ENCODE measurements at regions not wholly inside any gene's neighbourhood (a gene's known extent, or its start where the extent isn't known, plus 50 kb on each side); places are given as distances from the start of the nearest gene placed in this dataset.

GRCh38 chr7:42736931-42737330, 174.9 kb downstream of the C7orf25 start:
- H4K20me1 ChIP-seq (replicated peaks in 1 of 2; ENCODE audit: control insufficient read depth in 1 of 2, insufficient read depth in 2 of 2, low read length in 2 of 2), result no peaks in the 10 kb centered on the region
- no peak overlapping the region for H3K9ac ChIP-seq (replicated peaks in 1 of 4; ENCODE audit: extremely low read depth in 1 of 4, low read depth in 3 of 4, low read length in 3 of 4)
- no peak overlapping the region for H2BK5ac ChIP-seq (ENCODE audit: low read depth, low read length)
- no peak overlapping the region for H2BK20ac ChIP-seq (ENCODE audit: low read length)
- no peak overlapping the region for H3K14ac ChIP-seq (ENCODE audit: insufficient read length)
- no peak overlapping the region for H2AFZ ChIP-seq (ENCODE audit: low read length)
- H3K23me2 ChIP-seq (ENCODE audit: low read depth, low read length), result no peaks in the 10 kb centered on the region
- no peaks in the 10 kb centered on the region for H3K79me2 ChIP-seq (ENCODE audit: control insufficient read depth in 1 of 2, insufficient read depth in 2 of 2, low read length in 2 of 2)
- WGBS, 2 experiments (ENCODE audit: extremely low coverage in 1 of 2, insufficient coverage in 1 of 2, insufficient read length in 1 of 2, insufficient replicate concordance in 2 of 2, low coverage in 1 of 2, low lambda C conversion rate in 2 of 2, missing lambda C conversion rate in 1 of 2), result 79% methylated on average over 1 of the region's 1 CpG; no CpG with 5 or more reads in 1 of the 2 experiments
- H3K36me3 ChIP-seq (ENCODE audit: control insufficient read depth in 2 of 4, insufficient read depth in 4 of 4, low read length in 3 of 4), result no peaks in the 10 kb centered on the region
- H3K56ac ChIP-seq (replicated peaks; ENCODE audit: insufficient read length, low read depth, low read length), result no peak overlapping the region
- no peaks in the 10 kb centered on the region for H3K4me1 ChIP-seq (replicated peaks in 1 of 4; ENCODE audit: control insufficient read depth in 3 of 4, insufficient read depth in 4 of 4, low read length in 3 of 4)
- no peak overlapping the region for H3K18ac ChIP-seq (ENCODE audit: extremely low read depth, low read length)
- H3K4me2 ChIP-seq (ENCODE audit: insufficient read depth in 1 of 2, low read depth in 2 of 2, low read length in 2 of 2), result no peak overlapping the region
- POLR2A ChIA-PET (ENCODE audit: partially characterized antibody), result no interaction called here
- no peak overlapping the region for H4K91ac ChIP-seq (replicated peaks; ENCODE audit: insufficient read length, low read length)
- H2BK120ac ChIP-seq (replicated peaks; ENCODE audit: low read depth, low read length), result no peak overlapping the region
- TF ChIP-seq RFX5 (IDR thresholded peaks at IDR 0.05; ENCODE audit: borderline replicate concordance, low read depth, low read length) (no peak), EGR1 (IDR thresholded peaks at IDR 0.05; ENCODE audit: borderline replicate concordance, low read depth, low read length) (no peak), GTF2F1 (IDR thresholded peaks at IDR 0.05; ENCODE audit: borderline replicate concordance, low read depth, low read length) (no peak), RAD21 (IDR thresholded peaks at IDR 0.05 in 1 of 2, conservative IDR thresholded peaks at IDR 0.05 in 1 of 2; ENCODE audit: low read depth in 2 of 2, low read length in 2 of 2) (peak; percentile 31 to 55), KDM1A (IDR thresholded peaks at IDR 0.05; ENCODE audit: borderline replicate concordance, low read length) (no peak), CTCF (IDR thresholded peaks at IDR 0.05; ENCODE audit: control extremely low read depth in 1 of 3, insufficient read depth in 1 of 3, low read depth in 1 of 3, low read length in 3 of 3) (peak; percentile 40 to 75 (median 64)), RXRA (IDR thresholded peaks at IDR 0.05; ENCODE audit: insufficient read depth, low read depth, low read length) (no peak), ATF2 (IDR thresholded peaks at IDR 0.05; ENCODE audit: low read length) (no peak), SP1 (IDR thresholded peaks at IDR 0.05; ENCODE audit: low read depth, low read length) (no peak)
- no peaks in the 10 kb centered on the region for H3K27me3 ChIP-seq (replicated peaks in 1 of 4; ENCODE audit: control insufficient read depth in 3 of 4, extremely low read depth in 1 of 4, insufficient read depth in 3 of 4, low read length in 3 of 4)
- FAIRE-seq (peak; percentile 66), DNase-seq (ENCODE audit: low read depth in 1 of 2, low spot score in 2 of 2) (no peak)
- H3K23ac ChIP-seq (ENCODE audit: insufficient read length), result no peak overlapping the region
- H2BK12ac ChIP-seq (ENCODE audit: low read depth, low read length), result no peak overlapping the region
- no peak overlapping the region for H4K5ac ChIP-seq (ENCODE audit: insufficient read length, low read depth, low read length)
- H3K4ac ChIP-seq (replicated peaks; ENCODE audit: insufficient read length, low read depth, low read length), result no peak overlapping the region
- no peak overlapping the region for H2BK15ac ChIP-seq (ENCODE audit: low read length)
- H2AK5ac ChIP-seq (ENCODE audit: low read depth, low read length), result no peak overlapping the region
- no peak overlapping the region for H3K4me3 ChIP-seq (ENCODE audit: extremely low read depth in 1 of 4, insufficient read depth in 2 of 4, low read depth in 3 of 4, low read length in 4 of 4)
- CTCF ChIA-PET (ENCODE audit: partially characterized antibody), result interaction anchor here (0.6 to 1.9 kb wide), 26 partner anchors 9 to 796 kb away, joined by 3 to 34 read pairs (median 4); no protein-coding TSS in a partner anchor
- H3K9me3 ChIP-seq (ENCODE audit: insufficient read depth in 2 of 2, low read depth in 1 of 2, low read length in 1 of 2), result no peaks in the 10 kb centered on the region
- H3K79me1 ChIP-seq (ENCODE audit: low read depth, low read length), result no peaks in the 10 kb centered on the region
- peak overlapping the region; percentile 28; the same call in 1 of the 2 replicates for H4K8ac ChIP-seq (ENCODE audit: extremely low read depth, insufficient read depth, low read length)
- no peak overlapping the region for H3K27ac ChIP-seq (ENCODE audit: low read depth, low read length)

Measured in H1 (cell line).